HG02610 (cell line): ENCODE measurements at regions not wholly inside any gene's neighbourhood (a gene's known extent, or its start where the extent isn't known, plus 50 kb on each side); places are given as distances from the start of the nearest gene placed in this dataset.

ENCODE experiments used
- ATAC-seq: cut with Tn5 transposase; IDR thresholded peaks from one replicate; pipeline ENCODE4 v1.9.1; 2021; ENCODE audit warnings: mild to moderate bottlenecking, moderate library complexity; ENCODE audit not compliant: unreplicated experiment

- ATAC-seq: no peak
Observed at GRCh38 chr5:96140496-96140895, 178.8 kb upstream of the ELL2 start.

- ATAC-seq: no peak
Observed at GRCh38 chr5:96140084-96140483, 178.4 kb upstream of the ELL2 start.

- ATAC-seq: no peak
Observed at GRCh38 chr5:96134886-96135285, 173.2 kb upstream of the ELL2 start.

GRCh38 chr5:96133341-96134079 lies 171.9 kb upstream of the ELL2 start:
- ATAC-seq: no peak

GRCh38 chr5:96129276-96129675 lies 167.6 kb upstream of the ELL2 start:
- no peak for ATAC-seq

- ATAC-seq: no peak
Observed at GRCh38 chr5:96128204-96128864, 166.7 kb upstream of the ELL2 start.

GRCh38 chr5:96127538-96127937 lies 165.9 kb upstream of the ELL2 start:
- no peak for ATAC-seq

- no peak for ATAC-seq
Observed at GRCh38 chr5:96125231-96125891, 163.7 kb upstream of the ELL2 start.

- no peak for ATAC-seq
Observed at GRCh38 chr5:96124589-96124988, 162.9 kb upstream of the ELL2 start.

GRCh38 chr5:96123418-96123817 lies 161.8 kb upstream of the ELL2 start:
- ATAC-seq: no peak

- ATAC-seq: no peak
Observed at GRCh38 chr5:96121364-96121763, 159.7 kb upstream of the ELL2 start.

- ATAC-seq: no peak
Observed at GRCh38 chr5:96120120-96120519, 158.5 kb upstream of the ELL2 start.

GRCh38 chr5:96117771-96118651 lies 156.4 kb upstream of the ELL2 start:
- ATAC-seq: no peak

GRCh38 chr5:96115147-96115807 lies 153.6 kb upstream of the ELL2 start:
- ATAC-seq: no peak

- no peak for ATAC-seq
Observed at GRCh38 chr5:96114736-96115135, 153.1 kb upstream of the ELL2 start.

GRCh38 chr5:96113170-96113939 lies 151.7 kb upstream of the ELL2 start:
- no peak for ATAC-seq

- no peak for ATAC-seq
Observed at GRCh38 chr5:96112703-96113102, 151.1 kb upstream of the ELL2 start.

GRCh38 chr5:96112123-96112670 lies 150.5 kb upstream of the ELL2 start:
- no peak for ATAC-seq

GRCh38 chr5:96111080-96111756 lies 149.6 kb upstream of the ELL2 start:
- ATAC-seq: no peak
